K562 (cell line): ENCODE measurements at regions not wholly inside any gene's neighbourhood (a gene's known extent, or its start where the extent isn't known, plus 50 kb on each side); places are given as distances from the start of the nearest gene placed in this dataset.

Experiments
- ATAC-seq: fragments of 200-7000 bp; cut with Tn5 transposase; 3 replicates; pipeline ENCODE4 v1.9.1; 2020; ENCODE audit warnings: moderate library complexity
- BruUV-seq: library from RNA; stranded (reverse); fragments of 400-500 nt; replicated peaks from 2 replicates; lab custom pipeline; 2021; lab: Mats Ljungman, UMichigan
- CTCF ChIA-PET: fragments of 300-600 bp; formaldehyde crosslinking; extraction: SDS; loops from one replicate; lab custom pipeline; 2021; ENCODE audit warnings: low intra/inter-chr PET ratio; lab: Yijun Ruan, JAX
- POLR2A ChIA-PET: fragments of 300-600, 350-650 bp; sonication (Branson Sonifier 250); formaldehyde crosslinking; extraction: SDS; loops from one replicate; lab custom pipeline; 2021; ENCODE audit warnings: antibody characterized with exemption, inconsistent platforms; lab: Yijun Ruan, JAX
- DNase-seq, 4 experiments: peaks; one replicate each; pipeline versions ENCODE4 v3.0.0 to v3.0.0-alpha.2; 2011 to 2018; ENCODE audit warnings: low spot score in 3 of 4, mixed read lengths in 3 of 4; ENCODE audit errors: extremely low read depth in 1 of 4
- FAIRE-seq: peaks from 2 replicates; lab custom pipeline; 2011; peaks lifted over from hg19 to GRCh38; lab: Jason Lieb, UNC
- H2AFZ ChIP-seq: 2 replicates; pipeline ENCODE4 v1.6.0; 2011; ENCODE audit warnings: low read depth, low read length, control low read depth, inconsistent platforms
- H3K27ac ChIP-seq: fragments of 200-600 bp; 3 replicates; pipeline ENCODE4 v1.8.0; 2011; ENCODE audit warnings: low read depth, mild to moderate bottlenecking, control low read depth, inconsistent platforms, low read length, moderate library complexity, mixed read lengths; ENCODE audit errors: extremely low read depth
- H3K27me3 ChIP-seq, 2 experiments: fragments of 300-600 bp in 1 of 2; 2 replicates in 1 of 2; 3 replicates in 1 of 2; pipeline versions ENCODE4 v1.6.0 to v1.8.0; 2011; ENCODE audit warnings: inconsistent platforms in 2 of 2, low read length in 2 of 2, mild to moderate bottlenecking in 1 of 2, mixed read lengths in 1 of 2, moderate library complexity in 1 of 2; ENCODE audit not compliant: control insufficient read depth in 2 of 2, insufficient read depth in 2 of 2
- H3K36me3 ChIP-seq: fragments of 300-600 bp; 3 replicates; pipeline ENCODE4 v1.8.0; 2011; ENCODE audit warnings: mild to moderate bottlenecking, low read length, inconsistent platforms; ENCODE audit not compliant: control insufficient read depth, insufficient read depth
- H3K4me1 ChIP-seq, 2 experiments: fragments of 200-600 bp in 1 of 2; replicated peaks in 1 of 2; 2 replicates in 1 of 2; 3 replicates in 1 of 2; pipeline versions ENCODE4 v1.5.1 to v1.8.0; 2011; ENCODE audit warnings: inconsistent platforms in 2 of 2, low read length in 2 of 2, mild to moderate bottlenecking in 1 of 2, mixed read lengths in 1 of 2, moderate library complexity in 1 of 2; ENCODE audit not compliant: control insufficient read depth in 2 of 2, insufficient read depth in 2 of 2
- H3K4me2 ChIP-seq: 2 replicates; pipeline ENCODE4 v1.6.1; 2011; ENCODE audit warnings: low read length, control low read depth, inconsistent platforms, mixed read lengths; ENCODE audit not compliant: insufficient read depth
- H3K4me3 ChIP-seq: fragments of 200-600 bp; sonication (generic), shearing (Covaris generic); 2 replicates; pipeline ENCODE4 v1.5.1; 2016; ENCODE audit warnings: control low read depth, inconsistent platforms
- H3K79me2 ChIP-seq: fragments of 200-600 bp; 3 replicates; pipeline ENCODE4 v1.8.0; 2011; ENCODE audit warnings: low read length, inconsistent platforms; ENCODE audit not compliant: control insufficient read depth, insufficient read depth
- H3K9ac ChIP-seq, 2 experiments: 2 replicates each; pipeline versions ENCODE4 v1.6.0 to v1.6.1; 2011; ENCODE audit warnings: low read depth in 2 of 2, low read length in 2 of 2, control low read depth in 1 of 2, inconsistent platforms in 1 of 2, mild to moderate bottlenecking in 1 of 2, mixed read lengths in 1 of 2; ENCODE audit not compliant: insufficient read depth in 1 of 2
- H3K9me1 ChIP-seq: one replicate; pipeline ENCODE4 v1.6.0; 2011; ENCODE audit warnings: inconsistent platforms, mild to moderate bottlenecking, low read length, moderate library complexity; ENCODE audit not compliant: control insufficient read depth, insufficient read depth
- H3K9me3 ChIP-seq: replicated peaks from 2 replicates; pipeline ENCODE4 v1.5.1; 2011; ENCODE audit warnings: low read depth, low read length, inconsistent platforms; ENCODE audit not compliant: control insufficient read depth, insufficient read depth
- H4K20me1 ChIP-seq: replicated peaks from 2 replicates; pipeline ENCODE4 v1.6.1; 2011; ENCODE audit warnings: low read length, inconsistent platforms, mixed read lengths; ENCODE audit not compliant: control insufficient read depth, insufficient read depth
- ZNF232 ChIP-seq: sonication (generic); formaldehyde crosslinking; IDR thresholded peaks from 2 replicates; pipeline ENCODE4 v1.8.0; 2022; ENCODE audit warnings: mild to moderate bottlenecking, missing genetic modification reagents
- ZNF584 ChIP-seq: fragments of 200-800 bp; sonication (Bioruptor generic); IDR thresholded peaks from 2 replicates; pipeline ENCODE4 v1.6.1; 2016; ENCODE audit warnings: low read depth, mild to moderate bottlenecking, missing genetic modification characterization, missing compliant biosample characterization
- ZNF644 ChIP-seq: fragments of 200-800 bp; sonication (Bioruptor generic); IDR thresholded peaks from 2 replicates; pipeline ENCODE4 v1.6.1; 2016; ENCODE audit warnings: low read depth, missing genetic modification characterization, missing compliant biosample characterization
- WGBS: fragments of 100-300 bp; shearing (Covaris generic); methylation state at CpG from one replicate; pipeline ENCODE4 v1.1.6; 2016; ENCODE audit warnings: low coverage, mixed read lengths; ENCODE audit not compliant: insufficient coverage; ENCODE audit errors: missing lambda C conversion rate; 5-methylcytosine and 5-hydroxymethylcytosine counted together
- in situ Hi-C: fragments of 300-500 bp; cut with MboI; formaldehyde crosslinking; loops from 4 replicates; pipeline ENCODE4 v1.15.0; 2018; ENCODE audit warnings: inconsistent platforms, mixed read lengths
- intact Hi-C: fragments of 100-400 bp; cut with micrococcal nuclease; formaldehyde crosslinking; loops from 2 replicates; pipeline ENCODE4 v1.14.2; 2022
- TF ChIP-seq, protein P1 (sequence below): fragments of 250-450 bp; sonication (Bioruptor Pico); IDR thresholded peaks from 2 replicates; pipeline ENCODE4 v1.5.0; 2021; ENCODE audit warnings: mild to moderate bottlenecking, moderate library complexity
- TF ChIP-seq, protein P2 (sequence below): IDR thresholded peaks from 3 replicates; pipeline ENCODE4 v1.6.1; 2011; ENCODE audit warnings: borderline replicate concordance, mild to moderate bottlenecking; ENCODE audit not compliant: insufficient read length, insufficient read depth
- TF ChIP-seq, protein P3 (sequence below): fragments of 200-400 bp; formaldehyde crosslinking; IDR thresholded peaks from 2 replicates; pipeline ENCODE4 v1.6.1; 2017; ENCODE audit warnings: mild to moderate bottlenecking, low read depth, low read length, moderate library complexity

DNA sequence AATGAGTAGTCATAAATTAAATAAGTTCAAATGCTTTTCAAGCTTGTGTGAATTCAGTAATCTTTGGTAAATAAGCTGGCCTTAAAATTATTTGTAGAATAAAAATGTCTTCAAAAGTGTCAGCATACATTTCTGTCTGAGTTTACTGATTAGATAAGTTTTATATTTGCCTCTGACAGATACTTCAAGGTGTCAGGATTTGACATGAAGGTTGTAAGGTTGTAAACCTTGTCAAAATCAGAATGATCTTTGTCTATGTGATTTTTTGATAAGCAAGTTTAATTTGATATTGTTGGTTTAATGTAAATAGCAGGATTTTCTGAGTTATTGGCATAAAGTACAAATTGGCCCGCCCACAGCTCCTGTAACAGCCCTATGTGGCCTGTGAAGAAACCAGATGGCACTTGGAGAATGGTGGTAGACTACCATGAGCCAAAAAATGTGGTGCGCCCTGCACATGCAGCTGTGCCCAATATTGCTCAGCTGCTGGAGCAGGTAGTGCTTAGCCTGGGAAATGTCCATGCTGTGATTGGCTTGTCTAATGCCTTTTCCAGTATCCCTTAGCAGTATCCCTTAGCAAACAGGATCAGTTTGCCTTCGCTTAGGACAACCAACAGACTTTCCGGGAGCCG lies 188.0 kb upstream of the SPHKAP start:
- no peaks in the 10 kb centered on the region for H3K9me1 ChIP-seq
- no peak for TF ChIP-seq ZNF232 (CRISPR knock-in tag)
- no peaks in the 10 kb centered on the region for H3K79me2 ChIP-seq
- 0% methylated on average over 5 of the region's 5 CpGs for WGBS
- H4K20me1 ChIP-seq = no peaks in the 10 kb centered on the region
- H3K4me3 ChIP-seq = no peak overlapping the region
- no peak overlapping the region for H3K27ac ChIP-seq
- no peaks in the 10 kb centered on the region for H3K36me3 ChIP-seq
- no peak overlapping the region for H2AFZ ChIP-seq
- no peak overlapping the region for H3K9ac ChIP-seq
- no peaks in the 10 kb centered on the region for H3K9me3 ChIP-seq
- no peak for DNase-seq
- ATAC-seq = no peak
- no peak overlapping the region for H3K4me2 ChIP-seq
- no peaks in the 10 kb centered on the region for H3K4me1 ChIP-seq
- FAIRE-seq = no peak
- in situ Hi-C loops = no loop called here
- H3K27me3 ChIP-seq = no peaks in the 10 kb centered on the region
- ChIA-PET CTCF (no interaction called here), POLR2A (no interaction called here)
- no TSS peak for BruUV-seq
- intact Hi-C loops = no loop called here

DNA sequence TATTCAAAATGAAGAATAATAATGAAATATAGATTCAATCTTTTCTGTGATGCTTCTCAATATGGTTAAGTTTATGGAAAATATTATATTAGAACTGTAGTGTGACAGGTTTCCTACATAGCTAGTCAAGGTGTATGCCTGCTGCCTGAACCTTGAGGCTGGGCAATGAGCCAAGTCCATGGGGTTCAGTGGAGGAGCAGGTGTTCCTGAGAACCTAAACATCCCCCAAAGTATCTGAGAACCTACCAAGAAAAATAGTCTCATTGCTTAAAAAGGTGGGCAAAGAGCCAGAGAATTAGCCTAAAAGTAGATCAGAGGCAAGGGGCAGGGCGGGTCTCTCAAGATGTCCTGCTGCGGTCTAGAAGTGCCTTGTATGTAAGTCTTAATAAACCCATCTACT lies 185.9 kb upstream of the SPHKAP start:
- intact Hi-C loops = no loop called here
- H3K4me2 ChIP-seq = no peak overlapping the region
- ATAC-seq (no peak), FAIRE-seq (no peak), DNase-seq (no peak)
- no peaks in the 10 kb centered on the region for H3K36me3 ChIP-seq
- POLR2A ChIA-PET = interaction anchor here (1.1 kb wide), 1 partner anchor 17 kb away, joined by 3 read pairs; no protein-coding TSS in a partner anchor
- no peaks in the 10 kb centered on the region for H4K20me1 ChIP-seq
- H2AFZ ChIP-seq = no peak overlapping the region
- BruUV-seq = no TSS peak
- H3K9me1 ChIP-seq = no peaks in the 10 kb centered on the region
- no peaks in the 10 kb centered on the region for H3K79me2 ChIP-seq
- H3K27ac ChIP-seq = no peak overlapping the region
- WGBS = 0% methylated on average over 2 of the region's 2 CpGs
- no peaks in the 10 kb centered on the region for H3K4me1 ChIP-seq
- H3K27me3 ChIP-seq = no peaks in the 10 kb centered on the region
- in situ Hi-C loops = no loop called here
- H3K9me3 ChIP-seq = no peaks in the 10 kb centered on the region
- H3K9ac ChIP-seq = no peak overlapping the region
- H3K4me3 ChIP-seq = no peak overlapping the region
- CTCF ChIA-PET = no interaction called here
- TF ChIP-seq, protein P1, sequence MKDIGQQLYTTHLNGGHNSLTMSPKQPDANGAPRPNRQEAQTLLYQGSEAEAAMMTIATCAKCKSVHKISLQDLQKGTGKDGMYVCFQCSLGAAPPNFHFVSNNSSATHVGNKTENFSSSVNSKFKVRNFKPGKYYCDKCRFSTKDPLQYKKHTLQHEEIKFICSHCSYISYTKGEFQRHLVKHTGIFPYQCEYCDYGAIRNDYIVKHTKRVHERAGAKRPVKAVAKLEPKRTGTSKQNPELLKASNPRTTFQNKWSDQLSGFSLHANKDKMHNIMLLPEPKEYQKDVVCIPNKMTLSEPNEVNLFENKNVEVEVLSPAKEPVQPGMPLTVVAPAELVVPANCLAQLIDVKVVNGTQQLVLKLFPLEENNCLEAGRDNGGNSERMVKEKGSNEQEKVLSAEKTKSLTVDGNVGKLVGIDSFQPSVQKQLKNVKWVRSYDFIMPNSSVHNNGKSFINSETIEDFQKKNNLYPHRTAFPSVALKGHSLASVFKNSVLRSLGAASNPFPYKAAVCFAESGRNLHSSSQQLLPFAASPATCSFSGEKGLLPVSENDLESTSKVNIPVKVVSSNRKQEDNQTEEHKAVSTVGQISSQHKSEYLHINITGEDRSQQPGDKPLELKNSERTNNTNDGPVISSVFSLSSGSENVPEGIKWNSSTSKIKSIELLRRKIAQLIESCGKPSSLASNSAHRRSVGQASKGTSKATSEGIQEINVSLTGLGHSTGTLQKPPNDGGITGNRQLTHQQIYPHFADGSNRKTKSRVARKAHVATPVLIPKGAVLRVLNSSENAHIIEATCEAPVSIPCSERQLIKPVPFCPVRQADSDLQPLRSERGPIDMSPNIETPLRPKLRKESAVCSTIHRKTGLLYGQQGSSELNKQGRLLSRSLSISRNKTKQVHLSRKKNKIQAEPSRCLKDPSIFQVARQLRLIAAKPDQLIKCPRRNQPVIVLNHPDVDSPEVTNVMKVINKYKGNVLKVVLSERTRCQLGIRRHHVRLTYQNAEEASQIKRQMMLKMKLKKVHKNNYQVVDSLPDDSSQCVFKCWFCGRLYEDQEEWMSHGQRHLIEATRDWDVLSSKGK (CRISPR knock-in tag) = no peak
- no peak for TF ChIP-seq ZNF584 (CRISPR knock-in tag)
- TF ChIP-seq, protein P2, sequence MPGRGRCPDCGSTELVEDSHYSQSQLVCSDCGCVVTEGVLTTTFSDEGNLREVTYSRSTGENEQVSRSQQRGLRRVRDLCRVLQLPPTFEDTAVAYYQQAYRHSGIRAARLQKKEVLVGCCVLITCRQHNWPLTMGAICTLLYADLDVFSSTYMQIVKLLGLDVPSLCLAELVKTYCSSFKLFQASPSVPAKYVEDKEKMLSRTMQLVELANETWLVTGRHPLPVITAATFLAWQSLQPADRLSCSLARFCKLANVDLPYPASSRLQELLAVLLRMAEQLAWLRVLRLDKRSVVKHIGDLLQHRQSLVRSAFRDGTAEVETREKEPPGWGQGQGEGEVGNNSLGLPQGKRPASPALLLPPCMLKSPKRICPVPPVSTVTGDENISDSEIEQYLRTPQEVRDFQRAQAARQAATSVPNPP = no peak
- TF ChIP-seq, protein P3, sequence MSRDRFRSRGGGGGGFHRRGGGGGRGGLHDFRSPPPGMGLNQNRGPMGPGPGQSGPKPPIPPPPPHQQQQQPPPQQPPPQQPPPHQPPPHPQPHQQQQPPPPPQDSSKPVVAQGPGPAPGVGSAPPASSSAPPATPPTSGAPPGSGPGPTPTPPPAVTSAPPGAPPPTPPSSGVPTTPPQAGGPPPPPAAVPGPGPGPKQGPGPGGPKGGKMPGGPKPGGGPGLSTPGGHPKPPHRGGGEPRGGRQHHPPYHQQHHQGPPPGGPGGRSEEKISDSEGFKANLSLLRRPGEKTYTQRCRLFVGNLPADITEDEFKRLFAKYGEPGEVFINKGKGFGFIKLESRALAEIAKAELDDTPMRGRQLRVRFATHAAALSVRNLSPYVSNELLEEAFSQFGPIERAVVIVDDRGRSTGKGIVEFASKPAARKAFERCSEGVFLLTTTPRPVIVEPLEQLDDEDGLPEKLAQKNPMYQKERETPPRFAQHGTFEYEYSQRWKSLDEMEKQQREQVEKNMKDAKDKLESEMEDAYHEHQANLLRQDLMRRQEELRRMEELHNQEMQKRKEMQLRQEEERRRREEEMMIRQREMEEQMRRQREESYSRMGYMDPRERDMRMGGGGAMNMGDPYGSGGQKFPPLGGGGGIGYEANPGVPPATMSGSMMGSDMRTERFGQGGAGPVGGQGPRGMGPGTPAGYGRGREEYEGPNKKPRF = no peak
- no peak for TF ChIP-seq ZNF644
